ENCODE measurements at regions not wholly inside any gene's neighbourhood (a gene's known extent, or its start where the extent isn't known, plus 50 kb on each side); places are given as distances from the start of the nearest gene placed in this dataset.

GRCh38 chr10:35986756-35987502 lies 344.8 kb upstream of the FZD8 start:
- TF ChIP-seq CTCF (IDR thresholded peaks at IDR 0.05; ENCODE audit: insufficient read depth, low read depth, low read length) (no peak), EZH2 (IDR thresholded peaks at IDR 0.05; ENCODE audit: insufficient read depth, low read length) (no peak)

Measured in astrocyte (in vitro differentiated cells and primary cell).